Astrocyte of the spinal cord (primary cell): ENCODE measurements at regions not wholly inside any gene's neighbourhood (a gene's known extent, or its start where the extent isn't known, plus 50 kb on each side); places are given as distances from the start of the nearest gene placed in this dataset.

Experiments used
- DNase-seq: peaks from one replicate; pipeline ENCODE4 v3.0.0; 2011; ENCODE audit warnings: low read depth, low spot score
- H3K4me3 ChIP-seq: 2 replicates; pipeline ENCODE4 v1.5.1; 2011; ENCODE audit warnings: low read depth, mild to moderate bottlenecking, low read length, moderate library complexity
- in situ Hi-C: cut with HindIII; loops from 2 replicates; pipeline ENCODE4 v1.10.0; 2017; ENCODE audit warnings: low sequenced_read_pairs
- TF ChIP-seq, protein P1 (sequence below): IDR thresholded peaks from 2 replicates; pipeline ENCODE4 v1.5.1; 2012; ENCODE audit warnings: low read depth, mild to moderate bottlenecking, low read length, inconsistent platforms

DNA sequence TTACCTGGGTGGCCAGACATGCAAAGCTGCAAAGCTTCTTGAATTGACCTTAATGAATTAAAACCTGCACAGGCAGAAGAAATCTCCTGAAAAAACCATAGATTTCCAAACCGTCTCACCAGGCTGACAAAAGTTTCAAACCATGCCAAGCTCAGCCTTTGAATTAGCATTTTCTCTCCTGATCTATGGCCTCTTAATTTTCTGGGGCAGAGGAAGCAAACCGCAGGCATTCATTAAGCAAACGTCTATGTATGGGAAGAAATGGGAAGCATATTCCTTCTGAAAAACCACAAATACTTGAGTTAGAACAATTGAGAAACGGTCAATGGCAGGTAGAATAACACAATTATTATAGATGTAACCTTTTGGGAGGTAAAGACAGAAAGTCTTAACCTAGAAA is 500.2 kb upstream of the NR2F2 start:
- TF ChIP-seq, protein P1, sequence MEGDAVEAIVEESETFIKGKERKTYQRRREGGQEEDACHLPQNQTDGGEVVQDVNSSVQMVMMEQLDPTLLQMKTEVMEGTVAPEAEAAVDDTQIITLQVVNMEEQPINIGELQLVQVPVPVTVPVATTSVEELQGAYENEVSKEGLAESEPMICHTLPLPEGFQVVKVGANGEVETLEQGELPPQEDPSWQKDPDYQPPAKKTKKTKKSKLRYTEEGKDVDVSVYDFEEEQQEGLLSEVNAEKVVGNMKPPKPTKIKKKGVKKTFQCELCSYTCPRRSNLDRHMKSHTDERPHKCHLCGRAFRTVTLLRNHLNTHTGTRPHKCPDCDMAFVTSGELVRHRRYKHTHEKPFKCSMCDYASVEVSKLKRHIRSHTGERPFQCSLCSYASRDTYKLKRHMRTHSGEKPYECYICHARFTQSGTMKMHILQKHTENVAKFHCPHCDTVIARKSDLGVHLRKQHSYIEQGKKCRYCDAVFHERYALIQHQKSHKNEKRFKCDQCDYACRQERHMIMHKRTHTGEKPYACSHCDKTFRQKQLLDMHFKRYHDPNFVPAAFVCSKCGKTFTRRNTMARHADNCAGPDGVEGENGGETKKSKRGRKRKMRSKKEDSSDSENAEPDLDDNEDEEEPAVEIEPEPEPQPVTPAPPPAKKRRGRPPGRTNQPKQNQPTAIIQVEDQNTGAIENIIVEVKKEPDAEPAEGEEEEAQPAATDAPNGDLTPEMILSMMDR = no peak
- in situ Hi-C loops = no loop called here
- peak; percentile 44 for DNase-seq
- no peak overlapping the region for H3K4me3 ChIP-seq

GRCh38 chr15:95832668-95833067 is 497.8 kb upstream of the NR2F2 start:
- no peak for DNase-seq
- TF ChIP-seq, protein P1 = no peak
- in situ Hi-C loops = no loop called here
- no peak overlapping the region for H3K4me3 ChIP-seq

DNA sequence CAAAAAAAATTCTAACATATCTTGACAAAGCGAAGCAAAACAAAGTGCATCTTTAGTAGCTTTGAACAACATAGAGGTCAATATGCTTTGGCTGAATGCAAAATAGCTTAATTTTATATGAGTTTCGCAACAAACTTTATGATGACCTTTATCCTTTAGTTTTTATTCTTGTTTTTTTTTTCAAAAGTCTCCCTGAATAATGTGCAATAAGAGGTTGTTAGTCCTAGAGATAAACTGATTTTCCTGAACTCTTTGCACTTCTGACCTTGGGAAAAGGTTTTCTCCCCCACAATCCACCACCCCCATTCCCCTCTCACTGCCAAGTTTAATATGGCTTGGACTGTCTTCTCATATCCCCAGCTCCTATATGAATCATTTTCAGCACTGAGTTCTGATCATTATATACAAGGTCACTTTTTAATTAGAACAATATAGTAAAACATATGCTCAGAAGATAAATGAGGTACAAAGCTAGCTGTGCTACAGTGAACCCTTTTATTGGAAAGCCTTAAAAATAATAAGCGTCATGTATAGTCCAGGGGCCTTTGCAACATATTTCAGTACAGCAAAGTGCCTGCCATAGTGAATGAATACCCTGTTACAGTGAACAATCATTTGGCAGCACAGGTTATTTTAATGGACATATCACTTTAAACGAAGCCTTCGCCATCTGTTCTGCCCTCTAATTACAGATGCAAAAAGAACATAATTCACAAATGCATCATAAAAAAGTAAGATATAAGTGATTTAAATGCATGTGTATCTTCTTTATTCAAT is 496.3 kb upstream of the NR2F2 start:
- no peak overlapping the region for H3K4me3 ChIP-seq
- TF ChIP-seq, protein P1 = no peak
- in situ Hi-C loops = no loop called here
- no peak for DNase-seq

GRCh38 chr15:95836536-95836935 is 494.0 kb upstream of the NR2F2 start:
- TF ChIP-seq, protein P1 = no peak
- DNase-seq = no peak
- no peak overlapping the region for H3K4me3 ChIP-seq
- in situ Hi-C loops = no loop called here

DNA sequence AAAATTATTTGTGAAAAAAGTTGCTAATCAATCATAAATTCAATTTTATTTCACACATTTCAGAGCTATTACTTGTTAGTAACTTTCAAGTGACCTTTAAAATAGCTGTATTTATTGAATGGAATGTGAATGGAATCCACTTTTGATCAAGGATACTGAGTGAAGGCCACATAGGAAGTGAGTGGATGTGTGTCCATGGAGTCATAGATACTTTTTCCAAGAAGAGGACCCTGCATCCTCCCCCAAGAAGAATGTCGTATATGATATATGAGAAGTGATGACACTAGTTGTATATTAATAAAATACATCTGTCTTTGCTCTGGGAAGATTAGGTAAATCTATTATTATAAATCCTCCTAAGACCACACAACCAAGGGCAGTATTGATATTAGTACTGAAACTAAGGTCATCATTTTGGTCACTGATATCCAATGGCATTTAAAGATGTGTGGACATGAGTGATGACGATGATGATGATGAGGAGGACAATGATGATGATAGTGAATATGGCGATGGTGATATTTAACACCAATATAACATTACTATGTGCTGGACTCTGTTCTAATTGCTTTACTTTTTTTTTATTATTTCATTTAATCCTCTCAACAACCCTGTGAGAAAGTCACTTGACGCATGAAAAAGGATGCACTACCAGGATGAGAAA is 493.0 kb upstream of the NR2F2 start:
- DNase-seq = no peak
- in situ Hi-C loops = no loop called here
- TF ChIP-seq, protein P1 = no peak
- H3K4me3 ChIP-seq = no peak overlapping the region

GRCh38 chr15:95839367-95839782 is 491.1 kb upstream of the NR2F2 start:
- no peak for DNase-seq
- no peak overlapping the region for H3K4me3 ChIP-seq
- TF ChIP-seq, protein P1 = no peak

More at GRCh38 chr15:95839367-95839782, 491.1 kb upstream of the NR2F2 start:
- in situ Hi-C loops = no loop called here
